Uterus (tissue), 2 donors: ENCODE measurements at regions not wholly inside any gene's neighbourhood (a gene's known extent, or its start where the extent isn't known, plus 50 kb on each side); places are given as distances from the start of the nearest gene placed in this dataset.

Experiments used
- CTCF ChIP-seq, 4 experiments: fragments of 200-600 bp in 2 of 4; fragments of 450-650 bp in 2 of 4; sonication (generic) in 2 of 4; IDR thresholded peaks; one replicate each; pipeline ENCODE4 v1.5.1; 2016 to 2019; ENCODE audit warnings: antibody characterized with exemption in 4 of 4, mild to moderate bottlenecking in 2 of 4, moderate library complexity in 1 of 4
- POLR2A ChIP-seq, 2 donors: fragments of 450-650 bp; IDR thresholded peaks; one replicate each; pipeline ENCODE4 v1.6.1; 2016; ENCODE audit warnings: antibody characterized with exemption in 2 of 2, mild to moderate bottlenecking in 1 of 2, moderate library complexity in 1 of 2

GRCh38 chr15:38849046-38849445, 284.4 kb upstream of the RASGRP1 start:
- TF ChIP-seq CTCF (IDR thresholded peaks at IDR 0.05), result no peak
- TF ChIP-seq POLR2A (IDR thresholded peaks at IDR 0.05), result no peak
